DOHH2 (cell line): ENCODE measurements at regions not wholly inside any gene's neighbourhood (a gene's known extent, or its start where the extent isn't known, plus 50 kb on each side); places are given as distances from the start of the nearest gene placed in this dataset.

Source experiments
- EZH2phosphoT487 ChIP-seq: fragments of 200-600 bp; sonication (generic); IDR thresholded peaks from 2 replicates; pipeline ENCODE4 v1.6.1; 2017; ENCODE audit warnings: borderline replicate concordance, mild to moderate bottlenecking, antibody characterized with exemption, low read length, moderate library complexity, mixed read lengths
- TF ChIP-seq, protein P1 (sequence below): fragments of 200-600 bp; sonication (generic); IDR thresholded peaks from one replicate; pipeline ENCODE4 v1.5.1; 2014; ENCODE audit warnings: antibody characterized with exemption, mild to moderate bottlenecking, low read depth, low read length; ENCODE audit not compliant: poor library complexity, severe bottlenecking

DNA sequence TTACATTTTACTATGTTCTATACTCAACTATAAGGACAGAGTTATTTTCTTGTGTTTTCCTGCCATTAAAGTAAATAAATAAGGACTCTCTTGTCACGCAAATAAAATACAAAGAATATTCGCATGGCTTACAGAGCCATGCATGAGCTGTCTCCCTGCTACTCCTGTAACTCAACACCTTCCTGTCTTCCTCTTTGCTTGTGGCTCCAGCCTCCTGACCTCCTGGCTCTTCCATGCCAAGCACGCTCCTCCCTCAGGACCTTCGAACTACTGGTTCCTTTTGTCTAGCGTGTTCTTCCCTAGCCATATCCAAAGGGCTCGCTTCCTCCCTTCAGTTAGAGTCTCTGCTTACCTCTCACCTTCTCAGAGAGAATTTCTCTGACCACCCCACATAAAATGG, 124.3 kb upstream of the TMC3 start:
- TF ChIP-seq, protein P1, sequence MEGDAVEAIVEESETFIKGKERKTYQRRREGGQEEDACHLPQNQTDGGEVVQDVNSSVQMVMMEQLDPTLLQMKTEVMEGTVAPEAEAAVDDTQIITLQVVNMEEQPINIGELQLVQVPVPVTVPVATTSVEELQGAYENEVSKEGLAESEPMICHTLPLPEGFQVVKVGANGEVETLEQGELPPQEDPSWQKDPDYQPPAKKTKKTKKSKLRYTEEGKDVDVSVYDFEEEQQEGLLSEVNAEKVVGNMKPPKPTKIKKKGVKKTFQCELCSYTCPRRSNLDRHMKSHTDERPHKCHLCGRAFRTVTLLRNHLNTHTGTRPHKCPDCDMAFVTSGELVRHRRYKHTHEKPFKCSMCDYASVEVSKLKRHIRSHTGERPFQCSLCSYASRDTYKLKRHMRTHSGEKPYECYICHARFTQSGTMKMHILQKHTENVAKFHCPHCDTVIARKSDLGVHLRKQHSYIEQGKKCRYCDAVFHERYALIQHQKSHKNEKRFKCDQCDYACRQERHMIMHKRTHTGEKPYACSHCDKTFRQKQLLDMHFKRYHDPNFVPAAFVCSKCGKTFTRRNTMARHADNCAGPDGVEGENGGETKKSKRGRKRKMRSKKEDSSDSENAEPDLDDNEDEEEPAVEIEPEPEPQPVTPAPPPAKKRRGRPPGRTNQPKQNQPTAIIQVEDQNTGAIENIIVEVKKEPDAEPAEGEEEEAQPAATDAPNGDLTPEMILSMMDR = no peak
- TF ChIP-seq EZH2phosphoT487 = no peak
